NCI-H1694 treated with DMSO at 0.1 percent for 48 hours (cell line): ENCODE measurements at regions not wholly inside any gene's neighbourhood (a gene's known extent, or its start where the extent isn't known, plus 50 kb on each side); places are given as distances from the start of the nearest gene placed in this dataset.
A peak's percentile ranks its signal among the peaks of the same experiment; 100 is the strongest.
"Not testable (repeated sequence)": the region's sequence is repeated elsewhere in the genome, so short reads cannot be mapped to it uniquely, and the experiment has no call there.

ENCODE experiments used
- DNase-seq: peaks from one replicate; lab custom pipeline; 2025; lab: John Stamatoyannopoulos, UW

DNA sequence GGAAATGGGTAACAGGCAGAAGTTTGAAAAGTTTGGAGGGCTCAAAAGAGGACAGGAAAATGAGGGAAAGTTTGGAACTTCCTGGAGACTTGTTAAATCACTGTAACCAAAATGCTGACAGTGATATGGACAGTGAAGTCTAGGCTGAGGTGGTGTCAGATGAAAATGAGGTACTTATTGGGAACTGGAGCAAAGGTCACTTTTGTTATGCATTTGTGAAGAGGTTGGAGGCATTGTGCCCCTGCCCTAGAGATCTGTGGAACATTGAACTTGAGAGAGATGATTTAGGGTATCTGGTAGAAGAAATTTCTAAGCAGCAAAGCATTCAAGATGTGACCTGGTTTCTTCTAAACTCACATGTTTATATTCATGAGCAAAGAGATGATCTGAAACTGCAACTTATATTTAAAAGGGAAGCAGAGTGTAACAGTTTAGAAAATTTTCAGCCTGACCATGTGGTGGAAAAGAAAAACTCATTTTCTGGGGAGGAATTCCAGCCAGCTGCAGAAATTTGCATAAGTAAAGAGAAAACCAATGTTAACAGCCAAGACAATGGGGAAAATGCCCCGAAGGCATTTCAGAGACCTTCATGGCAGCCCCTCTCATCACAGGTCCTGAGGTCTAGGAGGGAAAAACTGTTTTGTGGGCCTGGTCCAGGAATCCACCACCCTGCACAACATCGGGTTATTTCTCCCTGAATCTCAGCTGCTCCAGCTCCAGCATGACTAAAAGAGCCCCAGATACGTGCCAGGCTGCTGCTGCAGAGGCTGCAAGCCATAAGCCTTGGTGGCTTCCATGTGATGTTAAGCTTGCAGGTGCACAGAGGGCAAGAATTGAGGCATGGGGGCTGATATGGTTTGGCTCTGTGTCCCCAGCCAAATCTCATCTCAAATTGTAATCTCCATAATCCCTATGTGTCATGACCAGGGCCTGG is 632.5 kb upstream of the GNPDA2 start:
- DNase-seq: no peak

DNA sequence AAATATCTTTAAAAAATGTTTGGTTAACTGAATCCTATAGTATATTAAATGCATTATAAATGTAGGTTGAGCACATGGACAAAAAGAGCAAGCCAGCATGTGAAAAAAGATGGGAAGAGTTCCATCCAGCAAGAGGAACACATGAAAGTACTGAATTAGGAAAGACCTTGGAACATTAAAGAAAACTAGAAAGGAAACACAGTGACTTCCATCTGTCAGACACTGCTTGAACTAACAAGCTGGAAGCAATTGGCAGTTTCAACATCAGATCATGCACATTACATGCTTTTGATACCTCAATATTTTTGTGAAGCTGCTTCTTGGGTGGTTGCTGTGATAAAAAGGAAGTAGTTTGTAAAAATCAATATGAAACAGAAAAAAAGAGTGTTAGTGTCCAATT is 626.8 kb upstream of the GNPDA2 start:
- DNase-seq: peak; percentile 18

DNA sequence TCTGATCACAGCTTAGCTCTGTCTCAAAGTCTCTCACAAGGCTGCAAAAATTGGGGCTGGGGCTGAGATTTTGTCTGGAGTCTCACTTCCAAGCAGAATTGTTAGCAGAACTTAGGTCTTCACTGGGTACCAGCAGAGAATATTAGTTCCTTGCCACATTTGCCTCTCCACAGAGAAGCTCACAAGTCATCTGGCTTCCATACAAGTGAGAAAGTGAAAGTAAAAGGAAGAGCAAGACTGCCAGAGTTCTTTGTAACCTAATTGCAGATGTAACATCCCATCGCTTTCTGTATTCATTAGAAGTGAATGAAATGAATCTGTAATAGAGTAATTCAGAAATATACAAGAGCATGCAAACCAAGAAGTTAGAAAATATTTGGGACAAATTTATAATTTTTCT is 624.1 kb upstream of the GNPDA2 start:
- DNase-seq: no peak

DNA sequence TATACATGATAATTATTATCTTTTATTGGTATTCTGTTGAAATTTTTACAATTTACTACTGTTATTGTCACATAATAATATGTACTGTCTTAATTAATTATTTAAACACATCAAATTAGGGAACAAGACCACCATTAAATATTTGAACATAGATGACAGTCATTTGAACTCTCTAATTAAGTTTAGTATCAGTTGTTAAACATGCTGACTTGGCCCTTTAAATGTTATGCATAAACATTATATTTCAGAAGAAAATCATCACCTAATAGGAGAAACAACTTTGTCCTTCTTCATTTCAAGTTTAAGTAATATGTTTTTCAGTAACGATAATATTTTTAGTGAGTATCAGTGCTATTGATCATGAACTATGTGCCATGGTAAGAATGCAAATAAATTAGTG is 623.5 kb upstream of the GNPDA2 start:
- DNase-seq: no peak

DNA sequence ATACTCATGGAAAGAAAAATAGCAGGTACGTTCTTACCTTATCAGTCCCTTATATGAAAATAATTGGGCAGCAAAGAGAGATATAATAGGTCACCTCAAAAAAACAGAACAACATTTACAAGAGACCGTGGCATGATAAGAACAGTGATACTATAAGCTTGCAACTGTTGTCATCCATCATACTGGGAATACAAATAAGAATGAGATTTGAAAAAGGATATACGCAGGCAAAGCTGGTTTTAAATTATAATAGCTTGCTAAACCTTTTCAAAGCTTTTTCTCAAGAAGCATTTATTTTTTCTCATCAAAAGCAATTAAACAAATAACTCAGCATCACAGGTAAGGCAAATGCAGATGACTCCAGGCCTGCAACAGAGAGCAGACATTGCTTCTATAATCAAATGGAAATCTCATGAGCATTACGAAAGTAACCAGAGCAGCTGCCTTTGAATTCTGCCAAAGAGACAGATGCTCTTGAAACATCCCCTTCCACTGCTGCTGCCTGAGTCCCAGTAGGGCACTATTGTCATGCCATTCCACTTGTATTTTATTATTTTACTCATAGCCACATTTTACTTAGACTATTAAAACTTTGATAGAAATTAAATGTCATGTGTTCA is 620.6 kb upstream of the GNPDA2 start:
- peak; percentile 82 for DNase-seq

DNA sequence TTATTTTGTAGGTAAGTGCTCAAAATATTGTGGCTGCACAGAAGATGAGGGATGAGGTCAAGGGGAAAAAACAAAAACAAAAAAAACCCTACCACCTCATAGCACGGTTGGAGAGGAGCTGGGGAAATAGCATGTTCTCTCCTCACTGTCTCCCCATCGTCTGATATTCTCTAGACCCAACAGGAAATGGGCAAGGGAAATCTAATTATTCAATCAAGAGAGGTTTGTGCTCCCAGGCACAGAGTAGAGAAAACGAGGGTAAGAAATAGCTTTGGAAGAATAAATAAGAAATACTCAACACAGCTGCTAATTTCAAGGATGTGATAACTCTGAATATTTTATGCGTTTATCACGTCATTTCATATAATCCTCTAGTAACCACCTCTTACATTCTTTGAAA is 619.2 kb upstream of the GNPDA2 start:
- DNase-seq: no peak

DNA sequence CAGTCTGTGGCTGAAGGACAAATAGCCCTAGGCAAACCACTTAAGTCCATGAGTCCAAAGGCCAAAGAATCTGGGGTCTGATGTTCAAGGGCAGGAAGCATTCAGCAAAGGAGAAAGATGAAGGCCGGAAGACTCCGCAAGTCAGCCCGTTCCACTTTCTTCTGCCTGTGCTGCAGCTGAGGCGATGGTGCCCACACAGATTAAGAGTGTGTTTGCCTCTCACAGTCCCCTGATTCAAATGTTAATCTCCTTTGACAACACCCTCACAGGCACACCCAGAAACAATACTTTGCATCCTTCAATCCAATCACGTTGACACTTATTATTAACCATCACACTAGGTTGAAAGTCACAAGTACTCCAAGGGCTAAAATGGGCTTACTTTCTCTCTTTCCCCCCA is 605.4 kb upstream of the GNPDA2 start:
- no peak for DNase-seq

DNA sequence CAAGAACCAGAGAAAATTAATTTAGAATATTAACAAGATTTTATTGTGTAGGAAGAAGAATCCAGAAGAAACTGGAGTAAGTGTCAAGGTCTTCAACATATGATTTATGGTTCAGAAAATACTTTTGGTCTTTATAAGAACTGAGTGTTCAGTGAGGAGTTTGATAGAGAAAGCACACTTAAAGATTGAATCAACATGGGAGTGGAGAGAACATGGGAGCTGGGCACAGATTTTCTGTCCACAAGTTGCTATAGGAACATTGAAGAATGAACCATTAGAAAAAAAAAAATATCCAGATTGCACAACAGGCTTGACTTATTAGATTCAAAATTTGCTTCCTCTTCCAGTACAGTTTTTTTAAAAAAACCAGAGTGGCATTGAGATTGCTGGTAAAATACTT is 601.2 kb upstream of the GNPDA2 start:
- DNase-seq: no peak

DNA sequence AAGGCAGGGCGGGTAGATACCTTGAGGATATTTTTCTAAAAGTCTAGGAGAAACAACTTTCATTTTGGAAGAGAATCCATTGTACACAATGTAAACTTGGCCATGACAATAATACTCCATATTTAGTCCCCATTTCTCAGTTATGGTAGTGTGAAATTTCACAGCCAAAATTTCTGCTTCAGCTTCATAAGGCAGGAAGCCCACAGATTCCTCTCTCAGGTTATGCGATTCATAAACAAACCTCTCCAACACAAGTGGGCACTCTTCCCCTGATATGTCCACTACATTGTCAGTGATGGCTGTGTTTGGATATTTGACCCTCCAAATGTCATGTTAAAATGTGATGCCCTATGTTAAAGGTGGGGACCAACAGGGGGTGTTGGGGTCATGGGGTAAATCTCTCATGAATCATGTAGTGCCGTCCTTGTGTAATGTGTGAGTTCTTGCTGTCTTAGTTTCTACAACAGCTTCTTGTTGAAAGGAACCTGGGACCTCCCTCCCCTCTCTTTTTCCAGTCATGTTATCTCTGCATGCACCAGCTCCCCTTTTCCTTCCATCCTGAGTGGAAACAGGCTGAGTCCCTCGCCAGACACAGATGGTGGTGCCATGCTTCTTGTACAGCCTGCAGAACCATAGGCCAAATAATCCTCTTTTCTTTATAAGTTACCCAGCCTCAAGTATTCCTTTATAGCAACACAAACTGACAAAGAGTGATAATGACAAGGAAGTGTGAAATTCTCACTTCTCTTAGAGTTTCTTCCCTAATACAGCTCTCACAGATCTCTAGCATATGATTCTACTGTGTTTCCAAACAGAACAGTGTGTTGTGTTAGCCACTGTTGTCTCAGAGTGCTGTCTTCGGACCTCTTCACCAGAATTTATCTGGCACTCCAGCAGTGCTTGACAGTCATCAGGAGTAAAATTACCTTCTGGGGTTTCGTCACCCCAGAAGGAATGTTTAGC is 598.4 kb upstream of the GNPDA2 start:
- DNase-seq: no peak

DNA sequence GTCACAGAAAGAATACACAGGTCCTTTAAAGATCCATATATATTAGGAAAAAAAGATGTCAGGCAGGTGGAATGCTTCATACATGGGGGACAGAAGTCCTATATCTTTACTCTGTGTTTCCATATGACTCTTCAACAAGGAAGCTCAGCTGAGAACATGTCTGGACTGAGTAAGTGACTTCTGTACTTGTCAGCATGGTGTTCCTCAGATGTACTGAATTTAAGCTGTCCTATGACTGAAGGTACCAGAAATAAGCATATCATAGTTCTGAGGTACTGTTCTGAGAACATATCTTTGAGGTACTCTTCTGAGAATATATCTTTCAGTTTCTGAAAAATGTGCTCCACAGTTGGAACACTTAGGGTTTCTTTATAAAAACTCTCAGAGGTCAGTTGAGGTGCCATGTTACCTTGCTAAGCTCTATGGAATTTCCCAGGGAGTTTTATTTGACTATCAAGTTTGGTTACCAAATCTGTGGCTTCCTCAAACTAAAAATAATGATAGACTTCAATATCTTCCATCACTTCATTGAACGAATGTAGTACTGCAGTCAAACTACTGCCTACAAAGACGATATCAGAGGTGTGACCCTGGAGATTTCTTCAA is 597.2 kb upstream of the GNPDA2 start:
- no peak for DNase-seq

DNA sequence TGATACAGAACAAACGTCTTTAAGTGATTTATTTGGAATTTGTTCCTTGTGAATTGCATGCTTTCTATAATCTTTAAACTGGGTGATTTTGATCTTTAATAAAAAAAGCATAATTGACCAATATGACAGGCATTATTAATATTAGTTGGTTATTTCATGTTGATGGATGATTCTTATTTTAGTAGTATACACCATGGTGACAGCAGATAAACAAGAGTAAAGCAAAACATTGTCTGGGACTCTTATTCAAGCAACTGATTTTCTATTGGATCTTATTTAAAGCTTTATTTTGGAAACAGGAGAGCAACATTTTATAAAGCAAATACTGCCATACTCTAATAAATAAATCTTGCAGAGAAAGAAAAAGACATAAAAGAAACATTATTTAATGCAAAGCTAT is 591.4 kb upstream of the GNPDA2 start:
- DNase-seq: no peak

DNA sequence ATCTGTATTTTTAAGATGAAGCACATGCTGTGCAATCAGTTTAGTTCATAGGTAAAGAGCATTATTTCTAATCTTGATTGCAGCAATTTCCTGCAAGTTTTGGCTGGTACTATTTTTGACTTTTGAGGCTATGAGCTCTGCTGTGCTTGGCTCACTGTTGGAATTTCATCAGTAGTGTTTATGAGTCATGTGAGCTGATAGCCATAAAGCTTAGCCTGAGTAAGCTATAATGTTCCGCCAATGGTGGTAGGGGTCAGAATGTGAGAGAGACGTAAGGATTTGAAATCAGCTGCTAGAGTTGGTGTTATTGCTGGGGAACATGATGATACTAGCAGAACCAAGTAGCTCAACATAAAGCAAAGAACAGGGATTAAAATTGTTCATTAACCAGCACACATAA is 590.9 kb upstream of the GNPDA2 start:
- no peak for DNase-seq

DNA sequence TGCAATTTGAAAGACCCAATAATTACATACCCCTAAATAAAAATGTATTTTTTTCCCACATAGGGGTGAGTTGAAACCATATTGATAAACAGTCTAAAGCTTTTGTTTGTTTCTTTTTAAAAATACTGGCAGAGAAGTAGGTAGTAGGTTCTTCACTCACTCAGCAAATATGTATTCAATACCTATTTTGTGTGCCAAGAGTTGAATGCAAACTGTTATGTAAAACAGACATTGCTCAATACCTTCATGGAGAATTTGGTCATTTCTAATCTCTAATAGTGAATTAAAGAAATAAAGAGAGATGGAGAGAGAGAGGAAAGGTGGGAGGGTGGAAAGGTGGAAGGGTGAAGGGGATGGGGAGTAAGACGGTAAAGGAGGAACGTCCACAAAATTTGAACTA is 589.9 kb upstream of the GNPDA2 start:
- no peak for DNase-seq

DNA sequence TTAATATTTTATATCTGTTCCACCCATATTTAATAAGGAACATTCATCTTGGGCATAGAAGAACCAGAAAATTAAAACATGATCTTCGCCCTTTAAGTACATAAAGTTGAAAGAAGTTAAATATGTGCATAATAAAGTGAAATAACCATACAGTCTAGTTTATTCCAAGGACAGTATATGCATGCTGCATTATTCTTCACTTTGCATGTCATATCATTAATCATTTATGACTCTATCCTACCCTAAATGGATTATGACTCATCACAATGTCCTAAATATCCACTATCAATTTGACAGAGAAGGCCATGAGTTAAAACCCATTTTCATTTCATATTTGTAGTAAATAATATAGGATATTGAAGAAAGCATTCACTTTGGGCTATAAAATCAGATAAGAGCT is 576.5 kb upstream of the GNPDA2 start:
- no peak for DNase-seq

DNA sequence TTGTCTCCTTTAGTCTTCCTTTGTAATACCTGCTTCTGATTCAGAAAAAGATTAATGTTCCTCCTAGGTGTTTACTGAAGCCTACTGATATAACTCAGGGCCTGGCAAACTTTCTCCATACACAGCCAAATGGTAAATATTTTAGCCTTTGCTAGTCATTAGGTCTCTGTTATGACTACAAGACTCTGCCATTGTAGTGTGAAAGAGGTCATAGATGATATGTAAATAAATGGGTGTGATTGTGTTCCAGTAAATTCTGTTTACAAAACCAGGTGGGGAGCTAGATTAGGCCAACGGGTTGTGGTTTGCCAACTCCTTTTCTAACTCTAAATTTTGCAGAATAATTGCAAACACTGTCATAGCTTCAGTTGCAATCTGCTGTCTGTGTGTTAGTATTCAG is 568.1 kb upstream of the GNPDA2 start:
- DNase-seq: no peak

DNA sequence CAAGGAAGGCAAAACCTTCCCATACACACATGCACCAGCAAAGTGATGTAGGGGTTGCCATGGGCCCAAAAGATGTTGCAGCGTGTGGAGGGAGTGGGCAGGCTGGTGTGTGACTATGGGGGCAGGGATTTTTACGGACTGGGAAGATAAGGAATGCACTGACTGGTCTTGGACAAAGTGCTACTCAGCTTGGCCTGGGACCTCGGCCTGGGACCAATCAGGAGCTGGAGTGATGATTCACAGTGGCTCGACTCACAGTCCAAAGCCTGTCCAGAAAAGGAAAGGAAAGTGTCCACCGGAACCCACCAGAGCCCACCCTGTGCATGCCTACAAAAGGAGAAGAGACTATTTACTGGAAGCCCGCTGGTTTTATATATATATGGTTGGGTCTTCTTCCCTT is 567.0 kb upstream of the GNPDA2 start:
- no peak for DNase-seq

DNA sequence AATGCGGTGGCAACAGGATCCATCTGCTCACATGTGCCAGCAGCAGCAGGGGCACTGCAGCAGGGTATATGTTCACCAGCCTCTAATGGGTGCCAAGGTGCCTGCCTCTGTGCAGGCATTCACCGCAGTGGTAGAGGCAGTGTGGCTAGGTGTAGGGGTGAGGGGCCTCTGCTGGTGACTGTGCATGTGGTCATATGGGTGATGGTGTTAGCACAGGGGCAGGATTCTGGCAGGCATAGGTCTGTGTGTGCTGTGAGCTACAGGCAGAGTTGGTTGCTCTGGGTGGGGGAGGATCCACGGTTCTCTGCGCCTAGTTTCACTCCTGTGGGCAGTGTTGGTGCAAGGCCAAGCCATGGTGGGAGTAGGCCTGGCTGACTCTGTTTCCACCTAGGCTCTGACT is 566.5 kb upstream of the GNPDA2 start:
- DNase-seq: no peak

DNA sequence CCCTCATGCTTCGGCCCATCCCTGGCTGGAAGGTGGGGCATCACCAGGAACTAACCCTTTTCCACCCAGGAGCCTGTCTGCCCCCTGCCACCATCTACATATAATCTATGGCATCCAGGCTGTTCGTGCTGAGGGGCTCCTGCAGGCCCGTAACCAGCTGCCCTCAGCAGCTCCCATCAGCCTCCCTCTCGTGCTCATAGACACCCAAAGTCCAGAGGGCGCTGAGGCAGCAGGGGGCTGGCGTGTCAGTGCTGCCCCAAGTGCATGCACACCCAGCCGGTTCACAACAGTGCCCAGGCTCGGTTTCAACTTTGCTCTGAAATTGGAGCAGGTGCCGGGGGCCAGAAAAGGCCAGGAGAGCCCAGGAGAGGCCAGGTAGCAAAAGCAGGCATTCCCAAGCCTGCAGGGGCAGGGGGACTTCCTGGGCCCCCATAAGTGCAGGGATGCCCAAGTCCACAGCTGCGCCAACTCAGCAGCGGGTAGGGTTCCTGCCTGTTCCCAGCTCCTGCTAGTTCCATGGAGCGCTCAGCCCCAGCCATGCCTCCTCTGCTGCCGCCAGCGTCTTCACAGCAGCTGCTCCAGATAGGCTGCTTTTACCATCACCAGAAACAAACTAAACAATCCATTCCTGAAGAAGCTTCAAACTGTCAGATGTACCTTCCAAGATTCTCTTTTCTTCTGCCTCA is 558.2 kb upstream of the GNPDA2 start:
- DNase-seq: no peak

DNA sequence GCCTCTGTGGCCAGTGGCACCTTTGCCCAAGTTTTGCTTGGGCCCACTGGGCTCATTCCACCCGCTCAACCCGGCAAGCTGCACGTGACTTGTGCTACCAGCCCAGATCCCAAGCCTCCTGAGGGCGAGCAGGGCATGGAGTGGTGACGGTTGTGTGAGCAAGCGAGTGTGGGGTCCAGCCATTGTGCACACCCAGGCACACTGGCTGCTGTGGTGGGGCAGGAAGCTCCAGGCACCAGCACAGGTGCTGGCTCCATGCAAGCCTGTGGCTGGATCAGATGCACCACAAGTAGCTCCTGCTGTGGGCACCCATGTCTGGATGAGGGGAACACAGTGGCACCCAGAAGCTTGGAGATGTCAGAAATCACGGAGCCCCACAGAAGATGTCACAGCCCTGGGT is 557.0 kb upstream of the GNPDA2 start:
- DNase-seq: no peak

DNA sequence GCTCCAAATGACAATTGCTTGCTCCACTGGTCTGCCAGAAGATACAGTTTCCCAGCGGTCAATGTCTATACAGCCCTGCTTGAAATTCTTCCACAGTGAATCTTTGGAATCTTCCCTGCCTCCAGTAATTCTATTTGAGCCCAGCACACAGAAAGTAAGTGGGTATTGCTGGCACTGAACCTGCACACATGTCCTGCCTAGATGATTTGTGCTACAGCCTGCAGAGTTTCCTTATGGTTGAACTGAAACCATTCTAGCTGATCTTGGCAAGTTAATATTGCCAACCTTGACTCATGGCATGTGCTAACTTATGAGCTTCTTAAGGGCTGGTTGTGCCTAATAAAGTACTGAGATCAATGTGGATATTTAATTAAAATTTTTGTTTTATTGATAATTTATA is 553.8 kb upstream of the GNPDA2 start:
- no peak for DNase-seq

DNA sequence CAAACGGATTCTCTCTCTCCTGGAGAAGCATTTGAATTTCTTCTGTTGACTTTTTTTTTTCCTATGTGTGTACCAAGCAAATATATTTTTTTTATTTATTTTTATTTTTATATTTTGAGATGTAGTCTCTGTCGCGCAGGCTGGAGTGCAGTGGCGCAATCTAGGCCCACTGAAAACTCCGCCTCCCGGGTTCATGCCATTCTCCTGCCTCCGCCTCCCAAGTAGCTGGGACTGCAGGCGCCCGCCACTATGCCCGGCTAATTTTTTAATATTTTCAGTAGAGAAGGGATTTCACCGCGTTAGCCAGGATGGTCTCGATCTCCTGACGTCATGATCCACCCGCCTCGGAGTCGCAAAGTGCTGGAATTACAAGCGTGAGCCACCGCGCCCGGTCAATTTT is 549.5 kb upstream of the GNPDA2 start:
- no peak for DNase-seq

DNA sequence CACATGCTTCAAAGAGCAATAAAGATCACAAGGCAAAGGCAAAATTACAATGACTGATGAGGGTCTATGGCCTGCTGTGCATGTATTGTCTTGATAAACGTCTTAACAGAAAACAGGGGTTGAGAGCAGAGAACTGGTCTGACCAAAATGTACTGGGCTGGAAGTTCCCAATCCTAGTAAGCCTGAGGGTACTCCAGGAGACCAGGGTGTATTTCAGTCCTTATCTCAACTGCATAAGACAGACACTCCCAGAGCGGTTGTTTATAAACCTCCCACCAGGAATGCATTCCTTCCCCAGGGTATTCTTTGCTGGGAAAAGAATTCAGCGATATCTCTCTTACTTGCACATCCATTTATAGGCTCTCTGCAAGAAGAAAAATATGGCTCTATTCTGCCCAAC is 521.8 kb upstream of the GNPDA2 start:
- not testable (repeated sequence) for DNase-seq
